ENCODE measurements at regions not wholly inside any gene's neighbourhood (a gene's known extent, or its start where the extent isn't known, plus 50 kb on each side); places are given as distances from the start of the nearest gene placed in this dataset.

GRCh38 chr20:12464036-12464435 is 544.7 kb upstream of the SPTLC3 start:
- TF ChIP-seq CTCF (IDR thresholded peaks at IDR 0.05; ENCODE audit: low read depth, low read length) = no peak
- no peak overlapping the region for H3K4me3 ChIP-seq (ENCODE audit: low read depth, low read length)

- no peak overlapping the region for H3K4me3 ChIP-seq (ENCODE audit: low read depth, low read length)
- no peak for TF ChIP-seq CTCF (IDR thresholded peaks at IDR 0.05; ENCODE audit: low read depth, low read length)
Observed at GRCh38 chr20:12466915-12467314, 541.9 kb upstream of the SPTLC3 start.

GRCh38 chr20:12467758-12468157 is 541.0 kb upstream of the SPTLC3 start:
- TF ChIP-seq CTCF (IDR thresholded peaks at IDR 0.05; ENCODE audit: low read depth, low read length) = no peak
- H3K4me3 ChIP-seq (ENCODE audit: low read depth, low read length) = no peak overlapping the region

- no peak for TF ChIP-seq CTCF (IDR thresholded peaks at IDR 0.05; ENCODE audit: low read depth, low read length)
- no peak overlapping the region for H3K4me3 ChIP-seq (ENCODE audit: low read depth, low read length)
Observed at GRCh38 chr20:12482661-12483060, 526.1 kb upstream of the SPTLC3 start.

- H3K4me3 ChIP-seq (ENCODE audit: low read depth, low read length) = no peak overlapping the region
- no peak for TF ChIP-seq CTCF (IDR thresholded peaks at IDR 0.05; ENCODE audit: low read depth, low read length)
Observed at GRCh38 chr20:12502443-12502842, 506.3 kb upstream of the SPTLC3 start.

- H3K4me3 ChIP-seq (ENCODE audit: low read depth, low read length) = no peak overlapping the region
- TF ChIP-seq CTCF (IDR thresholded peaks at IDR 0.05; ENCODE audit: low read depth, low read length) = no peak
Observed at GRCh38 chr20:12504779-12505178, 504.0 kb upstream of the SPTLC3 start.

GRCh38 chr20:12511499-12511898 is 497.3 kb upstream of the SPTLC3 start:
- TF ChIP-seq CTCF (IDR thresholded peaks at IDR 0.05; ENCODE audit: low read depth, low read length) = no peak
- no peak overlapping the region for H3K4me3 ChIP-seq (ENCODE audit: low read depth, low read length)
